CD4-positive, alpha-beta T cell (primary cell): ENCODE measurements at regions not wholly inside any gene's neighbourhood (a gene's known extent, or its start where the extent isn't known, plus 50 kb on each side); places are given as distances from the start of the nearest gene placed in this dataset.

ENCODE experiments used
- ATAC-seq: fragments of 200-7000 bp; cut with Tn5 transposase; one replicate; pipeline ENCODE4 v1.10.0; 2022; ENCODE audit warnings: mild to moderate bottlenecking; ENCODE audit not compliant: poor library complexity
- CTCF ChIA-PET: fragments of 350-600 bp; sonication (Branson Sonifier 250); formaldehyde crosslinking; loops from one replicate; lab custom pipeline; 2021; ENCODE audit warnings: antibody characterized with exemption, inconsistent platforms; lab: Charles Lee
- POLR2A ChIA-PET: fragments of 350-600 bp; sonication (Branson Sonifier 250); formaldehyde crosslinking; loops from one replicate; lab custom pipeline; 2021; ENCODE audit warnings: antibody characterized with exemption, inconsistent platforms; lab: Charles Lee
- DNase-seq, 14 experiments: peaks; one replicate each; pipeline ENCODE4 v3.0.0-alpha.2; 2013 to 2020; ENCODE audit warnings: mixed read lengths in 2 of 14
- H3K27ac ChIP-seq, 2 donors: one replicate each; pipeline versions ENCODE4 v1.5.1 to v1.7.0; 2013; ENCODE audit warnings: low read length in 2 of 2, low read depth in 1 of 2, mild to moderate bottlenecking in 1 of 2
- H3K27me3 ChIP-seq, 2 experiments: 1 replicate in 1 of 2; 2 replicates in 1 of 2; pipeline versions ENCODE4 v1.6.1 to v1.7.0; 2013; ENCODE audit warnings: low read length in 2 of 2, control low read depth in 1 of 2, mild to moderate bottlenecking in 1 of 2, moderate library complexity in 1 of 2; ENCODE audit not compliant: insufficient read depth in 2 of 2, control insufficient read depth in 1 of 2
- H3K36me3 ChIP-seq: one replicate; pipeline ENCODE4 v1.6.1; 2013; ENCODE audit warnings: low read length, control low read depth; ENCODE audit not compliant: insufficient read depth
- H3K4me1 ChIP-seq: one replicate; pipeline ENCODE4 v1.6.1; 2013; ENCODE audit warnings: low read length, control low read depth; ENCODE audit not compliant: insufficient read depth
- H3K4me3 ChIP-seq: one replicate; pipeline ENCODE4 v1.5.1; 2013; ENCODE audit warnings: mild to moderate bottlenecking, low read length, moderate library complexity
- H3K9me3 ChIP-seq, 2 experiments: 1 replicate in 1 of 2; 2 replicates in 1 of 2; pipeline versions ENCODE4 v1.6.1 to v1.7.0; 2013; ENCODE audit warnings: low read length in 2 of 2, mild to moderate bottlenecking in 2 of 2, control low read depth in 1 of 2, moderate library complexity in 1 of 2; ENCODE audit not compliant: control insufficient read depth in 1 of 2, insufficient read depth in 1 of 2
- H3K27ac Mint-ChIP-seq: one replicate; pipeline ENCODE4 v1.8.0; 2020; ENCODE audit warnings: mixed read lengths
- H3K27me3 Mint-ChIP-seq: one replicate; pipeline ENCODE4 v1.8.0; 2021; ENCODE audit warnings: mixed read lengths
- H3K36me3 Mint-ChIP-seq: one replicate; pipeline ENCODE4 v1.8.0; 2021; ENCODE audit warnings: low read depth, mixed read lengths
- H3K4me1 Mint-ChIP-seq: one replicate; pipeline ENCODE4 v1.8.0; 2021; ENCODE audit warnings: low read depth, mixed read lengths
- H3K4me3 Mint-ChIP-seq: one replicate; pipeline ENCODE4 v1.8.0; 2020; ENCODE audit warnings: mild to moderate bottlenecking, mixed read lengths
- H3K9me3 Mint-ChIP-seq: one replicate; pipeline ENCODE4 v1.8.0; 2020; ENCODE audit warnings: mixed read lengths
- CTCF ChIP-seq: fragments of 200-600 bp; IDR thresholded peaks from one replicate; pipeline ENCODE4 v1.8.0; 2022; ENCODE audit warnings: antibody characterized with exemption, mild to moderate bottlenecking
- intact Hi-C, 2 experiments: fragments of 100-400 bp; cut with DNase I in 1 of 2; cut with micrococcal nuclease in 1 of 2; formaldehyde crosslinking; loops; one replicate each; pipeline versions ENCODE4 v1.15.1 to v1.9.0; 2023 to 2025; cut with DNase I, micrococcal nuclease

- no peak overlapping the region for H3K27ac ChIP-seq
- no peaks in the 10 kb centered on the region for H3K36me3 ChIP-seq
- no peak overlapping the region for H3K4me3 ChIP-seq
- H3K27me3 Mint-ChIP-seq: no peaks in the 10 kb centered on the region
- H3K4me3 Mint-ChIP-seq: no peak overlapping the region
- peaks cover 0 to 4% of the 10 kb centered on the region in 2 experiments for H3K9me3 ChIP-seq
- ChIA-PET POLR2A (no interaction called here), CTCF (no interaction called here)
- no peaks in the 10 kb centered on the region for H3K4me1 ChIP-seq
- H3K9me3 Mint-ChIP-seq: no peaks in the 10 kb centered on the region
- H3K27me3 ChIP-seq: no peaks in the 10 kb centered on the region
- intact Hi-C loops: no loop called here
- ATAC-seq: no peak
- no peak overlapping the region for H3K27ac Mint-ChIP-seq
- H3K36me3 Mint-ChIP-seq: no peaks in the 10 kb centered on the region
- TF ChIP-seq CTCF: no peak
- no peak for DNase-seq
- peaks cover 8% of the 10 kb centered on the region for H3K4me1 Mint-ChIP-seq
Observed at GRCh38 chr4:15345134-15345533, 82.7 kb upstream of the C1QTNF7 start.

GRCh38 chr4:15348236-15348635, 79.6 kb upstream of the C1QTNF7 start:
- ATAC-seq: no peak
- H3K4me3 ChIP-seq: no peak overlapping the region
- POLR2A ChIA-PET: no interaction called here
- CTCF ChIA-PET: no interaction called here
- TF ChIP-seq CTCF: no peak
- no peak for DNase-seq
- intact Hi-C loops: no loop called here
- no peaks in the 10 kb centered on the region for H3K4me1 ChIP-seq
- Mint-ChIP-seq H3K4me1 (peaks cover 8% of the 10 kb centered on the region), H3K4me3 (no peak overlapping the region), H3K36me3 (no peaks in the 10 kb centered on the region), H3K27me3 (no peaks in the 10 kb centered on the region), H3K9me3 (no peaks in the 10 kb centered on the region), H3K27ac (no peak overlapping the region)
- H3K9me3 ChIP-seq: no peaks in the 10 kb centered on the region
- no peaks in the 10 kb centered on the region for H3K36me3 ChIP-seq
- no peaks in the 10 kb centered on the region for H3K27me3 ChIP-seq
- H3K27ac ChIP-seq: no peak overlapping the region

- Histone ChIP-seq H3K4me1 (no peaks in the 10 kb centered on the region), H3K4me3 (no peak overlapping the region), H3K27ac (no peak overlapping the region), H3K9me3 (no peaks in the 10 kb centered on the region), H3K36me3 (no peaks in the 10 kb centered on the region), H3K27me3 (no peaks in the 10 kb centered on the region)
- ChIA-PET CTCF (no interaction called here), POLR2A (no interaction called here)
- Mint-ChIP-seq H3K36me3 (no peaks in the 10 kb centered on the region), H3K27me3 (no peaks in the 10 kb centered on the region), H3K4me1 (peaks cover 8% of the 10 kb centered on the region), H3K4me3 (no peak overlapping the region), H3K9me3 (no peaks in the 10 kb centered on the region), H3K27ac (no peak overlapping the region)
- DNase-seq (no peak), ATAC-seq (no peak)
- TF ChIP-seq CTCF: no peak
- intact Hi-C loops: no loop called here
Observed at GRCh38 chr4:15348695-15349094, 79.1 kb upstream of the C1QTNF7 start.
